SK-N-MC (cell line): ENCODE measurements at regions not wholly inside any gene's neighbourhood (a gene's known extent, or its start where the extent isn't known, plus 50 kb on each side); places are given as distances from the start of the nearest gene placed in this dataset.
"Not testable (repeated sequence)": the region's sequence is repeated elsewhere in the genome, so short reads cannot be mapped to it uniquely, and the experiment has no call there.

Source experiments
- DNase-seq: peaks from one replicate; pipeline ENCODE4 v3.0.0-alpha.2; 2011; ENCODE audit warnings: low read depth, low spot score
- H3K27ac ChIP-seq: fragments of 200-600 bp; sonication (generic); 2 replicates; pipeline ENCODE4 v1.5.1; 2016; ENCODE audit warnings: mixed run types
- H3K36me3 ChIP-seq: fragments of 200-600 bp; sonication (generic); 2 replicates; pipeline ENCODE4 v1.6.1; 2017; ENCODE audit warnings: antibody characterized with exemption, low read length, mixed read lengths; ENCODE audit not compliant: insufficient read depth
- H3K4me3 ChIP-seq: fragments of 200-600 bp; sonication (generic); 2 replicates; pipeline ENCODE4 v1.5.1; 2016
- H3K9ac ChIP-seq: fragments of 200-600 bp; sonication (generic); 2 replicates; pipeline ENCODE4 v1.8.0; 2017; ENCODE audit warnings: mixed run types, mixed read lengths; ENCODE audit not compliant: insufficient read length
- H3K9me3 ChIP-seq: fragments of 200-600 bp; sonication (generic); 2 replicates; pipeline ENCODE4 v1.6.1; 2017; ENCODE audit warnings: low read depth, mild to moderate bottlenecking, antibody characterized with exemption, low read length, moderate library complexity, mixed read lengths

DNA sequence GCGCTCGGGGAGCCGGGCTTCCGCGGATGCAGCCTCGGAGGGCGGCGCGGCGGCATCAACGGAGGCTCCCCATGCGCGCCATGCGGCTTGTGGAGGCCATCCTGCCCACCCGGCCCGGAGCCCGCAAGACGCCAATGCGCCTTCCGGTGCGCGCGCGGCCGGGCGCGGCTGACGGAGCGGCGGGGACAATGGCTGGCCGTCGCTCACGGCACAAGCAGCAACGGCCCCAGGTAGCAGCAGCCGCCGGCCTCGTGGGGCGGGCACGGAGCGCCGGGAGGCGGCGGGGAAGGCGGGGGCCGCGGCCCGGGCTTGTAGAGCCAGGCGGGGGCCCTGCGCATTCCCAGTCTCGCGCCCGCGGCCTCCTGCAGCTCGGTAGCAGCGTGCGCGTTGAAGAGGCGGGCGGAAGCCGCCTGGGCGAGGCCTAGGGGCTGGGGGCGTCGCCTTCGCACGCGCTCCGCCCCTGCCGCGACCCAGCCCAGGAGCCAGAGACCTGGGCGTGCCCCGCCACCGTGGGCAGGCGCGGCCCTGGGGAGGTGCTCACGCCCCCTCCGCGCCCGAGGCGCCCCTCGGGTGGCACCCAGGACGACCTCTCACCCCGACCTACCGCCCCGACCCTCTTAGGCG, 130.2 kb upstream of the PRKX start:
- H3K36me3 ChIP-seq, H3K9ac ChIP-seq, H3K9me3 ChIP-seq, H3K27ac ChIP-seq, DNase-seq, H3K4me3 ChIP-seq: not testable (repeated sequence)

DNA sequence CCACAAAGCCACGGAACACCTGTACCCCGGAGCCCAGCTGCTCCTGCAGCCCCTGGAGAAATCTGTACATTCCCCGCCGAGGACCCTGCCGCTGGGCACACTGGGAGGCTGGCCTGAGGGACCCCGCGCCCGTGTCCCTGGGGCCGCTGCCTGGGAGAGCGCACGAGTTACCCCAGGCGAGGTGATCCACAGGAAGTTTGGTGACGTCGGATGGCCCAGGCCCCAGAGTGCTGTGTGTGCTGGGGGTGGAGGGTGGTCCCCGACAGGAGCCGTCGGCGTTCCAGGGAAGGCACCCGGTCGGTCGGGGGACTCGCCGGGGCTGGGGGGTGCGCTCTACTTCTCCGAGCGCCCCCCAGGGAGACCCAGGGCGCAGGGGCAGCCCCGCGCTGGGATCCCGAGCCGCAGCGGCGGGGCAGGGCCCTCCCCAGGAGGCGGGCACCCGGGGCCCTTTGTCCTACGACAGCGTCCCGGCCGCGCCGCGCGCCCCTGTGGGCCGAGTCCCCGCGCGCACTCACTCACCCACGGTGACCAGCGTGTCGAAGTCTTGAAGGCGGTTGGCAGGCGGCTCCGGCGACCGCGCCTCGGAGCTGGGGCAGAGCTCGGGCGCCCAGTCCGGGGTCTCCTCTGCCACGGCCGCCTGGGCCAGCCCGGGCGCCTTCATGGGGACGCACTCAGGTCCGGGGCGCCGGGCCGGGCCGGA, 129.5 kb upstream of the PRKX start:
- not testable (repeated sequence) for H3K9ac ChIP-seq, H3K27ac ChIP-seq, H3K36me3 ChIP-seq, H3K9me3 ChIP-seq, DNase-seq, H3K4me3 ChIP-seq

- not testable (repeated sequence) for DNase-seq, H3K9me3 ChIP-seq, H3K27ac ChIP-seq, H3K4me3 ChIP-seq, H3K9ac ChIP-seq, H3K36me3 ChIP-seq
These were observed 125.3 kb upstream of the PRKX start for GRCh38 chrX:3838754-3839153.

DNA sequence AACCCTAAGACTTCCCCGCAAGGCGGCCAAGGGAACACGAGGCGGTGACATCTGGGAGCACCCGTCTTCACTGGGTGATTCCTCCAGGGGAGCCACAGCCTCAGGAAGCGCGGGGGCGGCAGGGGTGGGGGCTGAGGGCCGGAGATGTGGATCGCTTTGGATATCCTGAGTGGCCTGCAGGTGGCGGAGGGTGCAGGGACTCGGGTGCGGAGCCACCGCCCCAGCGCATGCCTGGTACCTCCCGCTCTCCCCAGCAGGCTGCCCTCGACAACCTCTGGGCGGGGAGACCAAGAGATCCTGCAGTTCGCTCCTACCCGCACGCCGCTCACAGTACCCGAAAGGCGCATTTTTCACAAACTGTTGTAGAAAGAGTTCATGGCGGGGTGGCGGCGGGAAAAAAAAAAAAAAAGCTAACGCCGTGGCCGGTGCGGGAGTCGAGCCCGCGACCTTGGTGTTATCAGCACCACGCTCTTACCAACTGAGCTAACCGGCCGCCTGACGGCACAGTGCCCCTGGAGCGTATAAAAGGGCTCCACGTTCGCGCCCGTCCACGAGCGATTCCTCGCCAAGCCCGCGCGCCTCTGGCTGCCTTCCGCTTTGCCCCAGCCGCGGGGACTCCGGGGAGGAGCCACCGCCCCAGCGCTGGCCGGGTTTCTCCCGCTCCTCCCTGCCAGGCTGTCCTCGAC, 124.7 kb upstream of the PRKX start:
- H3K36me3 ChIP-seq: not testable (repeated sequence)

DNA sequence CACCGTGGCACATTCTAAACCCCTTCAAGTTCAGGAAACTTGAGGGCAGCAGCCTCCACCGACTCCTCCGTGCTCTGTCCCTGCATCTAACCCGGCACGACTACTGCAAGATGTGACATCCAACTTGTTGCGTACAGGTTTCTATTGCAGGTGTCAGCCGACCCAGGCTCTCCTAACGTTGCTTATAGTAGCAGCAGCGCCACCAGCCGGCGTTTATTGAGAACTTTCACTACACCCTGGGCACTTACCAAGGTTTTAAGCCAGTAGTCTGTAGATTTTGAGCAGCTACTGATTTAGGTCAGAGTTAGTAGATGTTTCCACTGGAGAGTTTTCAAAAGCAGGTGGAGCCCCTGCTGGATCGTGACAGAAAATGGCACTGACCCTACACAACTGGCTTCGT, 123.8 kb upstream of the PRKX start:
- not testable (repeated sequence) for H3K4me3 ChIP-seq, H3K9me3 ChIP-seq, DNase-seq, H3K27ac ChIP-seq, H3K36me3 ChIP-seq, H3K9ac ChIP-seq

More for the DNA sequence above, 124.7 kb upstream of the PRKX start:
- not testable (repeated sequence) for H3K27ac ChIP-seq, DNase-seq, H3K9me3 ChIP-seq, H3K9ac ChIP-seq, H3K4me3 ChIP-seq

DNA sequence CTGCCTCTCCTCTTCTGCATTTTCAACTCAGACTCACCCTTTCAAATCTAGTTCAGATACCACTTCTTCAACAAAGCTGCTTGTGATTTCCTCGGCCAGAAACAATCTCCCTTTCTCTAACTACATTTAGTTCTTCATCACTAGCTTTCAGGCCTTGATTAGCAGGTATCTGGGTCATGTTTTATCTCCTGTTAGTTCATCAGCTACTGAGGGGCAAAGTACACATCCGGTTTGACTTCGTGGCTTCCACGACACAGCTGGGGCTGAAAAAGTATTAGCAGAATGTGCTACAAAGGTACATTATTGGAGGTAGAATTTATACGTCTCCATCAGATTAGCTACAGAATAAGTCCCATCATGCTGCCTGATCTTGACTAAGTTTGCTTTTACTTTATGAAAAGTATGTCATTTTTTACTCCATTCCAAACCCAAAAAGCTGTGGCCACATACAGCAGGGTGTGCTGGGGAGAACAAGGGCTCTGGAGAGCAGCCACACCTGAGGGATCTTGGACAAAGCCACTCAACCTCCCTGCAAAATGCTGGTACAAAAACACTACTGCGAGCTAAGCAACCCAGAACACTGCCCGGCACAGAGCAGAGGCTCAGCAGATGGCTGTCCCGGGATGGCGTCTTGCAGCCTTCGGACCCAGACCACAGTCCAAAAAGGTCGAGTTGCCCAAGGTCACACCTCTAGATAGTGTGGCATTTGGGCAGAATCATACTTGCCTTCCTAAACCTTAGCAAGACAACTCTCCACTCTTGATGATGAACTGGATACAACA, 120.5 kb upstream of the PRKX start:
- not testable (repeated sequence) for H3K4me3 ChIP-seq, H3K27ac ChIP-seq, H3K9me3 ChIP-seq, H3K9ac ChIP-seq, DNase-seq, H3K36me3 ChIP-seq

DNA sequence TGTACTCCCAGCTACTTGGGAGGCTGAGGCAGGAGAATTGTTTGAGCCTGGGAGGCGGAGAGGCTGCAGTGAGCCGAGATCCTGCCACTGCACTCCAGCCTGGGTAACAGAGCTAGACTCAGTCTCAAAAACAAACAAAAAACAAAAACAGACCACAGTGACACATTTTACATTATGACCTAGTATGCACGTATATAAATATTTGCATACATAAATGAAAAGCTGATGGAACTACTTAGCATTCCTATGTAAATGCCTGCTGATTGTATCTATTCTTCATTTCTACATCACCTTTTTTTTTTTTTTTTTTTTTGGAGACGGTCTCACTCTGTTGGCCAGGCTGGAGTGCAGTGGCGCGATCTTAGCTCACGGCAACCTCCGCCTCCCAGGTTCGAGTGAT, 116.6 kb upstream of the PRKX start:
- not testable (repeated sequence) for DNase-seq, H3K36me3 ChIP-seq, H3K27ac ChIP-seq, H3K9ac ChIP-seq, H3K4me3 ChIP-seq, H3K9me3 ChIP-seq

DNA sequence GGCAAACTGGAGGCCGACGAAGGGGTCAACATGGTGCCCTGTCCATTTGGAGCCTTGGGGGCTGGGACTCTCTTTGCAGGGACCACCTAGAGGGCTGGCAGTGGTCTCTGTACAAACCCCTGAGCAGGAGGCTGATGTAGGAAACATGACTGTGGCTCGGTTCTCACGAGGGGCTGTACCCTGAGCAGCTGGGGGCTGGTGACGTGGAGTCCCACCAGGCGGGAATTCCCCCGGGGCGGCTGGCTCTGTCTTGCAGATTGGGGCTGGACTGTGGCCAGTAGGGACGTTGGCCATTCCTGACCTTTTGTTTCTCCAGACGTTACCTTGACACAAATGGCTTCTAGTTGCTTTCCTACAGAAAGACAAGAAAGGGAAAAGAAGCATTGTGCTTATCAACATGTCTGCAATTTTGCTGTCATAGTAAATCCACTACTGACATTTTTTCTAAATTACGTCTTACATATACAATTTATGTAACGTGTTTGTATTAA, 115.6 kb upstream of the PRKX start:
- not testable (repeated sequence) for DNase-seq, H3K9me3 ChIP-seq, H3K27ac ChIP-seq, H3K9ac ChIP-seq, H3K4me3 ChIP-seq, H3K36me3 ChIP-seq

- H3K27ac ChIP-seq, H3K36me3 ChIP-seq, H3K9ac ChIP-seq, H3K9me3 ChIP-seq, H3K4me3 ChIP-seq, DNase-seq: not testable (repeated sequence)
These were observed 115.1 kb upstream of the PRKX start for GRCh38 chrX:3828378-3829040.

- not testable (repeated sequence) for DNase-seq, H3K27ac ChIP-seq, H3K9me3 ChIP-seq, H3K4me3 ChIP-seq, H3K9ac ChIP-seq
- H3K36me3 ChIP-seq: peaks cover 27% of the 10 kb centered on the region
These were observed 110.6 kb upstream of the PRKX start for GRCh38 chrX:3824008-3824407.
